PC-3 (cell line): ENCODE measurements at regions not wholly inside any gene's neighbourhood (a gene's known extent, or its start where the extent isn't known, plus 50 kb on each side); places are given as distances from the start of the nearest gene placed in this dataset.

Experiments
- ATAC-seq: fragments of 200-7000 bp; cut with Tn5 transposase; 2 replicates; pipeline ENCODE4 v1.9.1; 2020; ENCODE audit warnings: mild to moderate bottlenecking, moderate library complexity
- BruUV-seq: library from RNA; stranded (reverse); fragments of 400-500 nt; replicated peaks from 2 replicates; lab custom pipeline; 2021; lab: Mats Ljungman, UMichigan
- CTCF ChIA-PET: fragments of 300-600 bp; sonication (Branson Sonifier 250); formaldehyde crosslinking; loops from one replicate; lab custom pipeline; 2022; ENCODE audit warnings: antibody characterized with exemption; lab: Charles Lee
- POLR2A ChIA-PET: fragments of 300-600 bp; sonication (Branson Sonifier 250); formaldehyde crosslinking; loops from one replicate; lab custom pipeline; 2022; ENCODE audit warnings: antibody characterized with exemption; ENCODE audit not compliant: unreplicated experiment; lab: Charles Lee
- DNase-seq: peaks from one replicate; pipeline ENCODE4 v3.0.0-alpha.2; 2015
- H2AFZ ChIP-seq: fragments of 300-600 bp; sonication (generic); 2 replicates; pipeline ENCODE4 v1.6.0; 2016; ENCODE audit warnings: antibody characterized with exemption, low read length
- H3F3A ChIP-seq: fragments of 300-600 bp; sonication (generic); one replicate; pipeline ENCODE4 v1.6.0; 2017; ENCODE audit warnings: antibody characterized with exemption, low read length, control low read depth, mild to moderate bottlenecking; ENCODE audit not compliant: unreplicated experiment
- H3K27ac ChIP-seq: fragments of 300-600 bp; sonication (generic); 2 replicates; pipeline ENCODE4 v1.5.1; 2016; ENCODE audit warnings: mild to moderate bottlenecking, low read length
- H3K27me3 ChIP-seq: fragments of 300-600 bp; sonication (generic); 2 replicates; pipeline ENCODE4 v1.6.1; 2016; ENCODE audit warnings: low read length, mixed read lengths
- H3K36me3 ChIP-seq: fragments of 300-600 bp; sonication (generic); 2 replicates; pipeline ENCODE4 v1.6.1; 2016; ENCODE audit warnings: low read depth, mixed run types, low read length, mixed read lengths
- H3K4me1 ChIP-seq: fragments of 300-600 bp; sonication (generic); 2 replicates; pipeline ENCODE4 v1.5.1; 2016; ENCODE audit warnings: low read length; ENCODE audit not compliant: insufficient read depth
- H3K4me2 ChIP-seq: fragments of 300-600 bp; sonication (generic); 2 replicates; pipeline ENCODE4 v1.6.0; 2016; ENCODE audit warnings: low read length
- H3K4me3 ChIP-seq: fragments of 300-600 bp; sonication (generic); 2 replicates; pipeline ENCODE4 v1.5.1; 2016; ENCODE audit warnings: mild to moderate bottlenecking, low read length, mixed read lengths
- H3K79me2 ChIP-seq: fragments of 300-600 bp; sonication (generic); 2 replicates; pipeline ENCODE4 v1.6.1; 2017; ENCODE audit warnings: low read length, mixed read lengths
- H3K9ac ChIP-seq: fragments of 300-600 bp; sonication (generic); 2 replicates; pipeline ENCODE4 v1.6.0; 2016; ENCODE audit warnings: mild to moderate bottlenecking, low read length
- H3K9me2 ChIP-seq: fragments of 300-600 bp; sonication (generic); replicated peaks from 2 replicates; pipeline ENCODE4 v1.6.1; 2016; ENCODE audit warnings: mixed run types, low read length, mixed read lengths
- H3K9me3 ChIP-seq: fragments of 300-600 bp; sonication (generic); 2 replicates; pipeline ENCODE4 v1.6.1; 2016; ENCODE audit warnings: low read length, mixed read lengths
- H4K20me1 ChIP-seq: fragments of 300-600 bp; sonication (generic); 2 replicates; pipeline ENCODE4 v1.6.1; 2016; ENCODE audit warnings: low read length, mixed read lengths
- CTCF ChIP-seq: fragments of 300-600 bp; sonication (generic); conservative IDR thresholded peaks from 2 replicates; pipeline ENCODE4 v1.5.1; 2017; ENCODE audit warnings: antibody characterized with exemption, low read depth, mild to moderate bottlenecking, low read length
- EZH2 ChIP-seq: fragments of 300-600 bp; sonication (generic); IDR thresholded peaks from one replicate; pipeline ENCODE4 v1.6.1; 2017; ENCODE audit warnings: antibody characterized with exemption, mild to moderate bottlenecking, low read length; ENCODE audit not compliant: unreplicated experiment
- EZH2phosphoT487 ChIP-seq: fragments of 300-600 bp; sonication (generic); IDR thresholded peaks from 2 replicates; pipeline ENCODE4 v1.6.1; 2018; ENCODE audit warnings: mild to moderate bottlenecking, antibody characterized with exemption, low read length, borderline replicate concordance
- intact Hi-C: fragments of 100-400 bp; cut with micrococcal nuclease; formaldehyde crosslinking; loops from 2 replicates; pipeline ENCODE4 v1.9.0; 2023

GRCh38 chrX:10926891-10927290, 184.2 kb upstream of the HCCS start:
- ATAC-seq (no peak), DNase-seq (no peak)
- Histone ChIP-seq H3K9me3 (no peaks in the 10 kb centered on the region), H3K27me3 (no peaks in the 10 kb centered on the region), H3K4me1 (peaks cover 9% of the 10 kb centered on the region), H3K9ac (no peak overlapping the region), H4K20me1 (no peaks in the 10 kb centered on the region), H3K27ac (no peak overlapping the region), H3K4me3 (no peak overlapping the region), H3K9me2 (no peaks in the 10 kb centered on the region), H2AFZ (no peak overlapping the region), H3F3A (no peaks in the 10 kb centered on the region), H3K4me2 (no peak overlapping the region), H3K79me2 (no peaks in the 10 kb centered on the region), H3K36me3 (no peaks in the 10 kb centered on the region)
- BruUV-seq = no TSS peak
- TF ChIP-seq CTCF (no peak), EZH2 (no peak), EZH2phosphoT487 (no peak)
- ChIA-PET CTCF (no interaction called here), POLR2A (no interaction called here)
- intact Hi-C loops = no loop called here

- TF ChIP-seq CTCF = no peak
- TF ChIP-seq EZH2phosphoT487 = no peak
- TF ChIP-seq EZH2 = no peak
- no peaks in the 10 kb centered on the region for H3K79me2 ChIP-seq
- no TSS peak for BruUV-seq
- H2AFZ ChIP-seq = no peak overlapping the region
- no peak for ATAC-seq
- H3K36me3 ChIP-seq = no peaks in the 10 kb centered on the region
- no peak overlapping the region for H3K4me3 ChIP-seq
- DNase-seq = no peak
- intact Hi-C loops = loop anchor here (10.0 kb wide), 1 partner anchor 175 kb away; no protein-coding TSS in a partner anchor
- POLR2A ChIA-PET = no interaction called here
- no peak overlapping the region for H3K9ac ChIP-seq
- no peaks in the 10 kb centered on the region for H4K20me1 ChIP-seq
- no peaks in the 10 kb centered on the region for H3F3A ChIP-seq
- H3K27ac ChIP-seq = no peak overlapping the region
- H3K9me3 ChIP-seq = no peaks in the 10 kb centered on the region
- H3K4me2 ChIP-seq = no peak overlapping the region
- H3K27me3 ChIP-seq = no peaks in the 10 kb centered on the region
- no peaks in the 10 kb centered on the region for H3K9me2 ChIP-seq
- H3K4me1 ChIP-seq = peaks cover 13% of the 10 kb centered on the region
- CTCF ChIA-PET = no interaction called here
Measured at GRCh38 chrX:10929747-10930146, 181.4 kb upstream of the HCCS start.

DNA sequence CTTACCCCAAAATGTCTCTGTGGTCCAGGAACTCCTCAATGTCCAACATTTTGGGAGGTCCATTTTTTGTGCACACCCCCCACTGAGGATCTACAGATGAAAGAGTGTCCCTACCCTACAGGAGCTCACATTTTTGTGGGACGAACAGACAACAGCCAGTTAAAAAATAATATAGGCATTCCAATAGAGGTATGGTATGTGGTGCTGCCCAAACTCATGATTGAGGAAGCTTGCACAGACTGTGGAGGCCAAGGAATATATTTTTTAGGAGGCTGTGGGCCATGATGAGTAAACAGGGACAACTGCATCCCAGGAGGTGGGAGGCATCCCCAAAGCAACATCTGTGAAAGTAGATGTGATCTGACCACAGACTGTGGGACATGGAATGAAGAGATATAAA, 181.0 kb upstream of the HCCS start:
- Histone ChIP-seq H3K36me3 (no peaks in the 10 kb centered on the region), H3K9me2 (no peaks in the 10 kb centered on the region), H3K27ac (no peak overlapping the region), H3K27me3 (no peaks in the 10 kb centered on the region), H3K4me3 (no peak overlapping the region), H3F3A (no peaks in the 10 kb centered on the region), H3K9ac (no peak overlapping the region), H2AFZ (no peak overlapping the region), H3K9me3 (no peaks in the 10 kb centered on the region), H3K4me1 (peaks cover 13% of the 10 kb centered on the region), H4K20me1 (no peaks in the 10 kb centered on the region), H3K4me2 (no peak overlapping the region), H3K79me2 (no peaks in the 10 kb centered on the region)
- no peak for ATAC-seq
- no peak for DNase-seq
- BruUV-seq = no TSS peak
- POLR2A ChIA-PET = no interaction called here
- TF ChIP-seq CTCF (no peak), EZH2 (no peak), EZH2phosphoT487 (no peak)
- CTCF ChIA-PET = no interaction called here
- intact Hi-C loops = loop anchor here (10.0 kb wide), 1 partner anchor 175 kb away; no protein-coding TSS in a partner anchor
